Epithelial cell of proximal tubule (primary cell): ENCODE measurements at regions not wholly inside any gene's neighbourhood (a gene's known extent, or its start where the extent isn't known, plus 50 kb on each side); places are given as distances from the start of the nearest gene placed in this dataset.

ENCODE experiments used
- DNase-seq: peaks from one replicate; pipeline ENCODE4 v3.0.0-alpha.2; 2011; ENCODE audit warnings: low read depth
- H3K4me3 ChIP-seq: 2 replicates; pipeline ENCODE4 v1.5.1; 2011; ENCODE audit warnings: low read depth, mild to moderate bottlenecking, low read length
- TF ChIP-seq, protein P1 (sequence below): conservative IDR thresholded peaks from 2 replicates; pipeline ENCODE4 v1.5.1; 2012; ENCODE audit warnings: low read depth, mild to moderate bottlenecking, low read length

DNA sequence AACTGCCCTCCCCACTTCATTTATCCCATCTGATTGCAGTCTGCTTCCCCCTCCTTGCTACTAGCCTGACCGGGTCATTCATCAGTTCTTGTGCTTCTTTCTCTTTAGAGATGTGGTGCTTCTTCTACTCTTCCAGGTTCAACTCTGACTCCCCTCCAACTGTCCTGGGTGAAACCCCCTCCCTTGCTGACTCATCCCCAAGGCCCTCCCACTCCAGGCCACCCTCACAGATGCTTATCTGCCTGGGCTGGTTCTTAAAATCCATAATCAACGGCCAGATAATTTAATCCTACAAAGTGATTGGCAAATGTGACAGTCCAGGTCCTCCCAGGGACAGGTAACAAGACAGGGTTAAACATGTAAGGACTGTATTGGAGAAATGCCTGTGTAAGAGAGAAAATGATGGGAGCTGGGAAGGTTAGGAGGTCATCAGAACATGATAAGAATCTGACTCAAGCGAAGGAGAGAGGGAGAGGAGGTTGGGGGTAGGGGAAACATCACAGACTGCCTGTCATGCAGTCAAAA lies 182.8 kb upstream of the C1QTNF7 start:
- DNase-seq = no peak
- TF ChIP-seq, protein P1, sequence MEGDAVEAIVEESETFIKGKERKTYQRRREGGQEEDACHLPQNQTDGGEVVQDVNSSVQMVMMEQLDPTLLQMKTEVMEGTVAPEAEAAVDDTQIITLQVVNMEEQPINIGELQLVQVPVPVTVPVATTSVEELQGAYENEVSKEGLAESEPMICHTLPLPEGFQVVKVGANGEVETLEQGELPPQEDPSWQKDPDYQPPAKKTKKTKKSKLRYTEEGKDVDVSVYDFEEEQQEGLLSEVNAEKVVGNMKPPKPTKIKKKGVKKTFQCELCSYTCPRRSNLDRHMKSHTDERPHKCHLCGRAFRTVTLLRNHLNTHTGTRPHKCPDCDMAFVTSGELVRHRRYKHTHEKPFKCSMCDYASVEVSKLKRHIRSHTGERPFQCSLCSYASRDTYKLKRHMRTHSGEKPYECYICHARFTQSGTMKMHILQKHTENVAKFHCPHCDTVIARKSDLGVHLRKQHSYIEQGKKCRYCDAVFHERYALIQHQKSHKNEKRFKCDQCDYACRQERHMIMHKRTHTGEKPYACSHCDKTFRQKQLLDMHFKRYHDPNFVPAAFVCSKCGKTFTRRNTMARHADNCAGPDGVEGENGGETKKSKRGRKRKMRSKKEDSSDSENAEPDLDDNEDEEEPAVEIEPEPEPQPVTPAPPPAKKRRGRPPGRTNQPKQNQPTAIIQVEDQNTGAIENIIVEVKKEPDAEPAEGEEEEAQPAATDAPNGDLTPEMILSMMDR = no peak
- H3K4me3 ChIP-seq = no peak overlapping the region

DNA sequence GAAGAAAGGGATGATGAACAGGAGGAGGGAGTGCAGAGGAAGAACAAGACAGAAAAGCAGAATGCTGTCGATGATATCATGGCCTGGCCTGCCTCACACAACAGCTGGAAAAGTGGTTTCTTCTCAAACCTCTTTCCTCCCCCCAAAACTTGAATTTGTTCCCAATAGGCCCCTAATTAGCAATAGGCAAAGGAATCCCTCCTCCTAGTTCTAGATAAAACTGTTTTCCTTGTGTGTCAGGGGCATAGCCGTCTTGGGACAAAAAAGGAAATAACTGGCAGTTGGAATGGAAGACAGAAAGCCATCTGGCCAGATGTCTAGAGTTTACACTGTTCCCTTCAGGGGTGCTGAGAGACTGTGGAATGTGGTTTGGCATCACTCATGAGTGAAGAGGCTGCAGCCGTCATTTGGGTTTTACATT lies 177.8 kb upstream of the C1QTNF7 start:
- TF ChIP-seq, protein P1 = no peak
- DNase-seq = no peak
- no peak overlapping the region for H3K4me3 ChIP-seq

- no peak for DNase-seq
- TF ChIP-seq, protein P1 = no peak
- no peak overlapping the region for H3K4me3 ChIP-seq
Measured at GRCh38 chr4:15253349-15253748, 174.5 kb upstream of the C1QTNF7 start.

- TF ChIP-seq, protein P1 = no peak
- no peak overlapping the region for H3K4me3 ChIP-seq
- DNase-seq = no peak
Measured at GRCh38 chr4:15254236-15254880, 173.5 kb upstream of the C1QTNF7 start.

- TF ChIP-seq, protein P1 = no peak
- H3K4me3 ChIP-seq = no peak overlapping the region
- no peak for DNase-seq
Measured at GRCh38 chr4:15255537-15255936, 172.3 kb upstream of the C1QTNF7 start.

DNA sequence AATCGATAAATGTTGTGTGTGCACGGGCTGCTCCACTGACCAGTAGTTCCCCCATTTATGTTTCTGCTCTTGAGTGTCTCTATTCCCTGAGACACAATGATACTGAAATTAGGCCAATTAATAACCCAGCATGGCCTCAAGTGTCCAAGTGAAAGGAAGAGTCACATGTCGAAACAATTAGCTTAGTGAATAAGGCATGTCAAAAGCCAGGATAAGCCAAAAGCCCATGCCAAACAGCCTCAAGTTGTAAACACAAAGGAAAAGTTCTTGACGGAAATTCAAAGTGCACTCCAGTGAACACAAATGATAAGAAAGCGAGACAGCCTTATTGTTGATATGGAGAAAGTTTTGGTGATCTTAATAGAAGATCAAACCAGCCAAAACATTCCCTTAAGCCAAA lies 167.1 kb upstream of the C1QTNF7 start:
- no peak overlapping the region for H3K4me3 ChIP-seq
- DNase-seq = no peak
- TF ChIP-seq, protein P1 = no peak

DNA sequence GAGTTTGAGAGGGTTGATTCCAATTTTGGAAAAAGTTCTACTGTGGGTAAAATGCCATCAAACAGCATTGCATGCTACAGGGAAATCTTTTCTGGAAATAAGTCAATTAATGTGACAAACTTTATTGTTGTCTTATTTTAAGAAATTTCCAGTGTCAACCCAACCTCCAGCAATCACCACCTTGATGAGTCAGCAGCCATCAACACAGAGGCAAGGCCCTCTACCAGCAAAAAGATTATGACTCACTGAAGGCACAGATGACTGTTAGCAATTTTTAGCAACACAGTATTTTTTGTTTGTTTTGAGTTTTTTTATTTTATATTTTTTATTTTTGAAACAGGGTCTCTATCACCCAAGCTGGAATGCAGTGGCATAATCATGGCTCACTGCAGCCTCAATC lies 165.4 kb upstream of the C1QTNF7 start:
- TF ChIP-seq, protein P1 = no peak
- no peak for DNase-seq
- no peak overlapping the region for H3K4me3 ChIP-seq
